ENCODE measurements at regions not wholly inside any gene's neighbourhood (a gene's known extent, or its start where the extent isn't known, plus 50 kb on each side); places are given as distances from the start of the nearest gene placed in this dataset.

GRCh38 chr18:62448426-62448825, 74.4 kb upstream of the ZCCHC2 start:
- no peak for TF ChIP-seq CTCF (IDR thresholded peaks at IDR 0.05)
- TF ChIP-seq POLR2AphosphoS5 (IDR thresholded peaks at IDR 0.05; ENCODE audit: low read depth, low read length): no peak
